ENCODE measurements at regions not wholly inside any gene's neighbourhood (a gene's known extent, or its start where the extent isn't known, plus 50 kb on each side); places are given as distances from the start of the nearest gene placed in this dataset.
A peak's percentile ranks its signal among the peaks of the same experiment; 100 is the strongest.
"Not testable (repeated sequence)": the region's sequence is repeated elsewhere in the genome, so short reads cannot be mapped to it uniquely, and the experiment has no call there.

- peak; percentile 40 for DNase-seq
Observed at GRCh38 chr10:83983578-83984255, 155.6 kb upstream of the GHITM start.

GRCh38 chr10:83984256-83984640, 155.1 kb upstream of the GHITM start:
- DNase-seq, result no peak

- no peak for DNase-seq
Observed at GRCh38 chr10:83986800-83987199, 152.5 kb upstream of the GHITM start.

DNA sequence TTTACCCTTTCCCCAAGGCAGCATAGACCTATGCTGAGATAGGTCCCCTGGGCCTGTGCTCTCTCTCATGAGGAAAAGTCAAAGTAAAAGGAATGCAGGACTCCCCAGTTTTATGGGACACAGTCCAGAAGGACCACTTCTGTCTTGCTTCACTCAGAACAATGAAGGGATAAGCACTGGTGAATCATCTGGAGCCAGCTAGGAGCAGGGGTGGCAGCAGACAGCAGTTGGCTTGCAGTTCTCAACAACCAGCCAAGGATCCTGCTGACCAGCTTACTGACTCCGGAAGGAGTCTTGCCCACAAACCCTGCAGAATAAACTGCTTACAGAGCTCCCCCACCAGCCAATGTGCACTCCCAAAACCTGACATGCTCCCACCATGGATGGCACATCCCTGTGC, 152.1 kb upstream of the GHITM start:
- no peak for DNase-seq

- DNase-seq, result no peak
Observed at GRCh38 chr10:83988435-83988834, 150.9 kb upstream of the GHITM start.

GRCh38 chr10:83990126-83990525, 149.2 kb upstream of the GHITM start:
- no peak for DNase-seq

- DNase-seq, result peak; percentile 36
Observed at GRCh38 chr10:83991986-83992753, 147.1 kb upstream of the GHITM start.

DNA sequence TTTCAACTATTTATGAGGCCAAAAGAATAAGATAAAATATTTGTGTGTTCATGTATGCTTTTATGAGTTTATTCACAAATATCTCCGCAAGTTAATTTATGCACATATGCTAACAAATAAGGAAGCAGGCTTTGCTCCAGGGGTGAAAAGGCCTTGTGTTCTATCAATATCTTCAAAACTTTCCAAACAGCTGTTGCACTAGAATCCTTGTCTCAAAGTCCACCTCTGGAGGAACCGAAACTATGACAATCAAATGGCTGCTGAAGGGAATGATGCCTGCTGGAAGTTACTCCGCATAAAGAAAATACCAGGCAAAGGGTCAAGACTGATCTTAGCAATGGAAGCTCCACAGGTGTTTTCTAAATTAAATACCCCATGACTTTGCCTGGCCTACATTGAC, 145.0 kb upstream of the GHITM start:
- DNase-seq, result no peak

GRCh38 chr10:83995738-83996331, 143.5 kb upstream of the GHITM start:
- DNase-seq, result no peak

- DNase-seq, result no peak
Observed at GRCh38 chr10:84004221-84004620, 135.1 kb upstream of the GHITM start.

- no peak for DNase-seq
Observed at GRCh38 chr10:84005403-84005802, 133.9 kb upstream of the GHITM start.

DNA sequence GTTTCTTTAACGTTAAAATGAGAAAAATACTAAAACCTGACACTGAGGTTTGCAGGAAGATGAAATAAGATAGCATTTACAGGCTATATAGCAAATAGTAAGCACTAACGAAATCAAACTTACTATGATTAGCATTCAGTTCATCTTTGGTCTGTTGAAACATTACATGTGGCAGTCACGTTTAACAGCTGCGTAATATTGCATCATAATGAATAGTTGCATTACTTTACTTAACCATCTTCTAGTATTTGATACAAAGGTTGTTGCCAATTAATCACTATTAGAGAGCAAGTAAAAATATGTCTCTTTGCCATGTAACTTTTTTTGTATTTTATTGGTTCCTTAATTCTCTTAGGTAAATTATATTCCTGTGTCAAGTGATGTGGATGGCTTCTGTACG, 131.8 kb upstream of the GHITM start:
- DNase-seq, result no peak

DNA sequence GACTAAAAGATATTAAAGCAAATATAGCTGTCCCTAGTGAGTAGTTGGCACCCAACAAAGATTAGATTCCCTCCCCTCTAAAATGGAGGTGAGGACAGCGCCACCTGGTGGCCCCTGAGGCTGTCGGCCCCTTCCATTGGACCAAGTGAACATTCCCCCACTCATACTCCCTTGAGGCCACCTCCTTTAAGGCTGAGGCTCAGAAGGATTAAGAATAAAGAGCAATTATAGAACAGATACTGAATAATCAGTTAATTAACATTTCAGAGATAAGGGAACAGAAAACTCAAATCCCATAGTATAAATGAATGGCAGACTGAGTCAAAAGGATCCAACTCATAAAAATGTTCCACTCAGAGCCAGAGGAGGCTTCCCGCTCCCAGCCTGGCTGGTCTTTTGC, 130.4 kb upstream of the GHITM start:
- DNase-seq, result no peak

DNA sequence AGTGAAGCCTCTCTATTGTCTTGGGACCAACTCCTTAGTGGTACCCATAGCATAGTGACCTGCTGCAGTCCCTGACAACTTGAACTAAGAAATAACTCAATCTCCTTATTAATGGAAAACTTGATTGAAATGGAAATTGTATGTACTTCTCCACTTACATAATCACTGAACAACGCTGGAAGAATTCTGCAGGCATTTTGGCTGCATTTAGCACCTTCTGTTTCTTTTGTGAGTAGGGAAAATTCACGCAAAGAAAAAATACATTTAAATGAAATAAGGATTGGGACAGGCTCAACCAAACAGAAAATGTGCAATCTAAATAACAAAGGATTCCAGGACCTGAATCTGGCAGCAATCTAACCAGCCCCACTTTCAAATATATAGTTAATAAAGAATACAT, 126.9 kb upstream of the GHITM start:
- DNase-seq, result no peak

DNA sequence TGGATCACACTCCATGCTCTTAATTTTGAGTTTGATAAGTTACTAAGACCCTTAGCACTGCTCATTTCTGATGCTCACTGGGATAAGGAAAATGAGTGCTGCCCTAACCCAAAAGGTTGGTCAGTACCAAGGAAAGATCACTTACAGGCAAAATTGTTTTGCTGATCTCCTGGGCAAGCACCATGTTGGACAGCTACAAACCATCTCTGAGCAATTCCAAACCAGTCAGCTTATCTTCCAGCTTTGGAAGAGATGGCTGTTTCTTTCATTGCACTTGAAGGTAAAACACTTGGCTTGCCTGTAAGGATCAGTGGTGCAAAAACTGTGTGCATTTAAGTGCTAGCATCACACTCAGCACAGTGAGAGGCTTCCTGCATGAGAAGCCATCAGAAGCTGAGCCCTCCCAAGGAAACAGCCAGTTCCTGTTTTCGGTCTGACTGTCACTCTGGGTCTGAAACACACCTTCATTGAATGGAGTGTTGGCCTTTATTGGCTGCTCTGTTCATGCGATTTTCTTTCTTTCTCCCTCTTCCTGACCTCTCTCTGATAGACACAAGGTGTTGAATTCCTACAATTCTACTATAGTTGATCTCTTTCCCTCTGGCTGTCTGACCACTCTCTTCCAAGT, 126.4 kb upstream of the GHITM start:
- DNase-seq, result no peak

- DNase-seq, result no peak
Observed at GRCh38 chr10:84015877-84016595, 123.3 kb upstream of the GHITM start.

DNA sequence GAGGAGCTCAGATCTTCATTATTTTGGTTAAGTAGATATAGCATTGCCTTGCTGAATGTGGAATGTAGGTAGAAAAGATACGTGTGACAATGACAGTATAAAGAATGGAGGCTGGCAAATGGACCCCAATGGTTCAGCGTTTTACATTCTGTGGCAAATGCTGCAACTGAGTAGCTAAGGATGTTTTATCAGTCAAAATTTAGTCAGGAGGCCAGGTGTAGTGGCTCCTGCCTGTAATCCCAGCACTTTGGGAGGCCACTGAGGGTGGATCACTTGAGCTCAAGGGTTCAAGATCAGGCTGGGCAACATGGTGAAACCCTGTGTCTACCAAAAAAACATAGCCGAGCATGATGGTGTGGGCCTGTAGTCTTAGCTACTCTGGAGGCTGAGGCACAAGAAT, 120.5 kb upstream of the GHITM start:
- DNase-seq, result no peak

- not testable (repeated sequence) for DNase-seq
Observed at GRCh38 chr10:84019854-84020458, 119.4 kb upstream of the GHITM start.

DNA sequence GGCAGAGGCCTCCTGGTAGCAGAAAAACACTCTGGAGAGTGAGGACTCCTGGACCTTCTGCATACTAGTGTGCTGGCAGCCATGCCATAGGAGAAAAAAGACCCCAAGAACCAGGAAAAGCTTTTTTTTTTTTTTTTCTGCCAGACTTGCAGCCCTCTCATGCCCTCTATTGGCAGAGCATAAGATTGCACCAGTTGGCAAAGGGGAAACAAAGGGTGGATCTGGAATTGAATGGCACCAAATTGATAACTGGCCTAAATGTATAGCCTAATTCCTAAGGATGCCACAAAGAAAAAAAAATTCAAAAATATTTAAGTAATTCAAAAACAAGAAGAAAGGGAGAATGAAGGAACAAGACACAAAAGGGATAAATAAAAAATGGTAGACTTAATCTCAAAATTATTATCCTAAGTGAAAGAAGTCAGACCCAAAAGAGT, 112.5 kb upstream of the GHITM start:
- peak; percentile 6 for DNase-seq

GRCh38 chr10:84029840-84030239, 109.5 kb upstream of the GHITM start:
- no peak for DNase-seq

- DNase-seq, result no peak
Observed at GRCh38 chr10:84038035-84038434, 101.3 kb upstream of the GHITM start.

DNA sequence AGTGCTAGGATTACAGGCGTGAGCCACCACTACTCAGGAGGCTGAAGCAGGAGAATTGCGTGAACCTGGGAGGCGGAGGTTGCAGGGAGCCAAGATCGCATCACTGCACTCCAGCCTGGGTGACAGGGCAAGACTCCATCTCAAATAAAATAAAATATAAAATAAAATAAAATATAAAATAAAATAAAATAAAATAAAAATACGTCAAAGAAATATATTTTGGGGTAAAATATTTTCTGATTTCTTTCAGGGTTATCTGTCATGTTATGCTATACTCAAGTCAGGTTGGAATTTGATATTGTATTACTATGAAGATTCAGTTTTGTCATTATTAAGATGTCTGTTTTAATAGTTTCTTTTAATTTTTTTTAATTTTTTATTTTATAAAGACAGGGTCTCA, 99.4 kb upstream of the GHITM start:
- no peak for DNase-seq
